GM12878 (cell line): ENCODE measurements at regions not wholly inside any gene's neighbourhood (a gene's known extent, or its start where the extent isn't known, plus 50 kb on each side); places are given as distances from the start of the nearest gene placed in this dataset.
"Not testable (repeated sequence)": the region's sequence is repeated elsewhere in the genome, so short reads cannot be mapped to it uniquely, and the experiment has no call there.

ENCODE experiments used
- CREB1 ChIP-seq: IDR thresholded peaks from 2 replicates; pipeline ENCODE4 v1.6.1; 2012; ENCODE audit warnings: low read depth, mild to moderate bottlenecking, inconsistent platforms
- EP300 ChIP-seq, 2 experiments: fragments of 150-350 bp in 1 of 2; IDR thresholded peaks; 2 replicates each; pipeline ENCODE4 v1.6.1; 2011 to 2012; ENCODE audit warnings: low read depth in 2 of 2, low read length in 2 of 2, borderline replicate concordance in 1 of 2, improper control_type of control experiment in 1 of 2, inconsistent platforms in 1 of 2; ENCODE audit not compliant: control insufficient read depth in 1 of 2
- EZH2 ChIP-seq: IDR thresholded peaks from 2 replicates; pipeline ENCODE4 v1.6.1; 2012; ENCODE audit warnings: low read depth, mild to moderate bottlenecking, control low read depth, inconsistent platforms, low read length, borderline replicate concordance; ENCODE audit not compliant: control insufficient read depth
- MXI1 ChIP-seq: fragments of 150-350 bp; IDR thresholded peaks from 2 replicates; pipeline ENCODE4 v1.6.1; 2011; ENCODE audit warnings: low read depth, mild to moderate bottlenecking, inconsistent platforms, low read length, improper control_type of control experiment
- NBN ChIP-seq: fragments of 450-650 bp; IDR thresholded peaks from 2 replicates; pipeline ENCODE4 v1.6.1; 2016
- POLR2A ChIP-seq: IDR thresholded peaks from 2 replicates; pipeline ENCODE4 v1.6.1; 2011; ENCODE audit warnings: low read depth, mild to moderate bottlenecking, low read length
- POLR2AphosphoS2 ChIP-seq: IDR thresholded peaks from 2 replicates; pipeline ENCODE4 v1.6.1; 2011; ENCODE audit warnings: low read depth, mild to moderate bottlenecking, low read length, improper control_type of control experiment, moderate library complexity
- RELA ChIP-seq: fragments of 450-650 bp; IDR thresholded peaks from 2 replicates; pipeline ENCODE4 v1.8.0; 2014; ENCODE audit warnings: borderline replicate concordance; ENCODE audit not compliant: partially characterized antibody
- SUZ12 ChIP-seq: fragments of 200-600 bp; sonication (generic); IDR thresholded peaks from one replicate; pipeline ENCODE4 v1.6.1; 2018; ENCODE audit warnings: antibody characterized with exemption, mild to moderate bottlenecking; ENCODE audit not compliant: unreplicated experiment
- TF ChIP-seq, protein P1 (sequence below), 3 experiments: IDR thresholded peaks in 2 of 3; conservative IDR thresholded peaks in 1 of 3; 2 replicates each; pipeline ENCODE4 v1.5.1; 2011; ENCODE audit warnings: low read depth in 3 of 3, low read length in 3 of 3, mild to moderate bottlenecking in 3 of 3, control low read depth in 2 of 3, moderate library complexity in 2 of 3, inconsistent platforms in 1 of 3, mixed read lengths in 1 of 3; ENCODE audit not compliant: control insufficient read depth in 2 of 3, insufficient read depth in 1 of 3; ENCODE audit errors: extremely low read depth in 1 of 3
- TF ChIP-seq, protein P2 (sequence below): fragments of 450-650 bp; formaldehyde crosslinking; IDR thresholded peaks from 2 replicates; pipeline ENCODE4 v1.4.0; 2020; ENCODE audit warnings: mild to moderate bottlenecking, moderate library complexity
- TF ChIP-seq, protein P3 (sequence below): fragments of 450-650 bp; IDR thresholded peaks from 2 replicates; pipeline ENCODE4 v1.6.1; 2014; ENCODE audit warnings: mild to moderate bottlenecking

DNA sequence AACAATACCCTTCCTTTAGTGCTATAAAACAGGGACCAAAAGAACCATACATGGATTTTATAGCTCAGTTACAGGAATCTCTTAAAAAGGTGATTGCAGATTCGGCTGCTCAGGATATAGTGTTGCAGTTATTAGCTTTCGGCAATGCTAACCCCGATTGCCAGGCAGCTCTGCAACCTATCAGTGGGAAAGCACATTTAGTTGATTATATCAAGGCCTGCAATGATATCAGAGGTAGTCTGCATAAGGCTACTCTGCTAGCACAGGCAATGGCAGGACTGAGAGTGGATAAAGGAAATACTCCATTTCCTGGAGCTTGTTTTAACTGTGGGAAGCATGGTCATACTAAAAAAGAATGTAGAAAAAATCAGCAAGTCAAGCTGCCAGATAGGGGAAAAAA, 327.7 kb downstream of the REEP3 start:
- not testable (repeated sequence) for TF ChIP-seq POLR2AphosphoS2; NBN; SUZ12; POLR2A; RELA; EZH2; MXI1; CREB1; EP300 (IDR thresholded peaks at IDR 0.05; ENCODE audit: borderline replicate concordance in 1 of 2, control insufficient read depth in 1 of 2, low read depth in 2 of 2, low read length in 2 of 2)
- TF ChIP-seq, protein P1, sequence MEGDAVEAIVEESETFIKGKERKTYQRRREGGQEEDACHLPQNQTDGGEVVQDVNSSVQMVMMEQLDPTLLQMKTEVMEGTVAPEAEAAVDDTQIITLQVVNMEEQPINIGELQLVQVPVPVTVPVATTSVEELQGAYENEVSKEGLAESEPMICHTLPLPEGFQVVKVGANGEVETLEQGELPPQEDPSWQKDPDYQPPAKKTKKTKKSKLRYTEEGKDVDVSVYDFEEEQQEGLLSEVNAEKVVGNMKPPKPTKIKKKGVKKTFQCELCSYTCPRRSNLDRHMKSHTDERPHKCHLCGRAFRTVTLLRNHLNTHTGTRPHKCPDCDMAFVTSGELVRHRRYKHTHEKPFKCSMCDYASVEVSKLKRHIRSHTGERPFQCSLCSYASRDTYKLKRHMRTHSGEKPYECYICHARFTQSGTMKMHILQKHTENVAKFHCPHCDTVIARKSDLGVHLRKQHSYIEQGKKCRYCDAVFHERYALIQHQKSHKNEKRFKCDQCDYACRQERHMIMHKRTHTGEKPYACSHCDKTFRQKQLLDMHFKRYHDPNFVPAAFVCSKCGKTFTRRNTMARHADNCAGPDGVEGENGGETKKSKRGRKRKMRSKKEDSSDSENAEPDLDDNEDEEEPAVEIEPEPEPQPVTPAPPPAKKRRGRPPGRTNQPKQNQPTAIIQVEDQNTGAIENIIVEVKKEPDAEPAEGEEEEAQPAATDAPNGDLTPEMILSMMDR (IDR thresholded peaks at IDR 0.05 in 2 of 3, conservative IDR thresholded peaks at IDR 0.05 in 1 of 3; ENCODE audit: control insufficient read depth in 2 of 3, extremely low read depth in 1 of 3, insufficient read depth in 1 of 3, low read depth in 3 of 3, low read length in 3 of 3): not testable (repeated sequence)
- TF ChIP-seq, protein P2, sequence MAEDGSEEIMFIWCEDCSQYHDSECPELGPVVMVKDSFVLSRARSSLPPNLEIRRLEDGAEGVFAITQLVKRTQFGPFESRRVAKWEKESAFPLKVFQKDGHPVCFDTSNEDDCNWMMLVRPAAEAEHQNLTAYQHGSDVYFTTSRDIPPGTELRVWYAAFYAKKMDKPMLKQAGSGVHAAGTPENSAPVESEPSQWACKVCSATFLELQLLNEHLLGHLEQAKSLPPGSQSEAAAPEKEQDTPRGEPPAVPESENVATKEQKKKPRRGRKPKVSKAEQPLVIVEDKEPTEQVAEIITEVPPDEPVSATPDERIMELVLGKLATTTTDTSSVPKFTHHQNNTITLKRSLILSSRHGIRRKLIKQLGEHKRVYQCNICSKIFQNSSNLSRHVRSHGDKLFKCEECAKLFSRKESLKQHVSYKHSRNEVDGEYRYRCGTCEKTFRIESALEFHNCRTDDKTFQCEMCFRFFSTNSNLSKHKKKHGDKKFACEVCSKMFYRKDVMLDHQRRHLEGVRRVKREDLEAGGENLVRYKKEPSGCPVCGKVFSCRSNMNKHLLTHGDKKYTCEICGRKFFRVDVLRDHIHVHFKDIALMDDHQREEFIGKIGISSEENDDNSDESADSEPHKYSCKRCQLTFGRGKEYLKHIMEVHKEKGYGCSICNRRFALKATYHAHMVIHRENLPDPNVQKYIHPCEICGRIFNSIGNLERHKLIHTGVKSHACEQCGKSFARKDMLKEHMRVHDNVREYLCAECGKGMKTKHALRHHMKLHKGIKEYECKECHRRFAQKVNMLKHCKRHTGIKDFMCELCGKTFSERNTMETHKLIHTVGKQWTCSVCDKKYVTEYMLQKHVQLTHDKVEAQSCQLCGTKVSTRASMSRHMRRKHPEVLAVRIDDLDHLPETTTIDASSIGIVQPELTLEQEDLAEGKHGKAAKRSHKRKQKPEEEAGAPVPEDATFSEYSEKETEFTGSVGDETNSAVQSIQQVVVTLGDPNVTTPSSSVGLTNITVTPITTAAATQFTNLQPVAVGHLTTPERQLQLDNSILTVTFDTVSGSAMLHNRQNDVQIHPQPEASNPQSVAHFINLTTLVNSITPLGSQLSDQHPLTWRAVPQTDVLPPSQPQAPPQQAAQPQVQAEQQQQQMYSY (CRISPR knock-in tag): not testable (repeated sequence)
- TF ChIP-seq, protein P3, sequence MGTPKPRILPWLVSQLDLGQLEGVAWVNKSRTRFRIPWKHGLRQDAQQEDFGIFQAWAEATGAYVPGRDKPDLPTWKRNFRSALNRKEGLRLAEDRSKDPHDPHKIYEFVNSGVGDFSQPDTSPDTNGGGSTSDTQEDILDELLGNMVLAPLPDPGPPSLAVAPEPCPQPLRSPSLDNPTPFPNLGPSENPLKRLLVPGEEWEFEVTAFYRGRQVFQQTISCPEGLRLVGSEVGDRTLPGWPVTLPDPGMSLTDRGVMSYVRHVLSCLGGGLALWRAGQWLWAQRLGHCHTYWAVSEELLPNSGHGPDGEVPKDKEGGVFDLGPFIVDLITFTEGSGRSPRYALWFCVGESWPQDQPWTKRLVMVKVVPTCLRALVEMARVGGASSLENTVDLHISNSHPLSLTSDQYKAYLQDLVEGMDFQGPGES: not testable (repeated sequence)
